GM12891 (cell line): ENCODE measurements at regions not wholly inside any gene's neighbourhood (a gene's known extent, or its start where the extent isn't known, plus 50 kb on each side); places are given as distances from the start of the nearest gene placed in this dataset.

Experiments
- DNase-seq: peaks from one replicate; pipeline ENCODE4 v3.0.0; 2011; ENCODE audit warnings: low spot score; ENCODE audit not compliant: insufficient read length
- FAIRE-seq: peaks from 2 replicates; lab custom pipeline; 2011; peaks lifted over from hg19 to GRCh38; lab: Jason Lieb, UNC
- PAX5 ChIP-seq: IDR thresholded peaks from 2 replicates; pipeline ENCODE4 v1.6.1; 2011; ENCODE audit warnings: low read length, moderate library complexity, mild to moderate bottlenecking; ENCODE audit not compliant: insufficient read depth, severe bottlenecking
- POLR2A ChIP-seq: IDR thresholded peaks from 2 replicates; pipeline ENCODE4 v1.6.1; 2011; ENCODE audit warnings: low read depth, low read length, control low read depth
- POLR2AphosphoS5 ChIP-seq: IDR thresholded peaks from 2 replicates; pipeline ENCODE4 v1.6.1; 2011; ENCODE audit warnings: low read depth, low read length, control low read depth
- POU2F2 ChIP-seq: IDR thresholded peaks from 2 replicates; pipeline ENCODE4 v1.6.1; 2011; ENCODE audit warnings: low read depth, mild to moderate bottlenecking, control low read depth, low read length, moderate library complexity
- SPI1 ChIP-seq: IDR thresholded peaks from 2 replicates; pipeline ENCODE4 v1.6.1; 2011; ENCODE audit warnings: low read depth, low read length, control low read depth
- TAF1 ChIP-seq: IDR thresholded peaks from 2 replicates; pipeline ENCODE4 v1.6.1; 2011; ENCODE audit warnings: low read depth, low read length, control low read depth

- no peak for TF ChIP-seq PAX5
- TF ChIP-seq POLR2A: no peak
- TF ChIP-seq POU2F2: no peak
- no peak for TF ChIP-seq POLR2AphosphoS5
- TF ChIP-seq SPI1: no peak
- TF ChIP-seq TAF1: no peak
- DNase-seq: no peak
- FAIRE-seq: no peak
These were observed 79.2 kb upstream of the CDC42BPA start for GRCh38 chr1:227397354-227397978.

- FAIRE-seq: no peak
- DNase-seq: no peak
- TF ChIP-seq TAF1 (no peak), POU2F2 (no peak), POLR2A (no peak), SPI1 (no peak), POLR2AphosphoS5 (no peak), PAX5 (no peak)
These were observed 78.5 kb upstream of the CDC42BPA start for GRCh38 chr1:227396539-227397353.

DNA sequence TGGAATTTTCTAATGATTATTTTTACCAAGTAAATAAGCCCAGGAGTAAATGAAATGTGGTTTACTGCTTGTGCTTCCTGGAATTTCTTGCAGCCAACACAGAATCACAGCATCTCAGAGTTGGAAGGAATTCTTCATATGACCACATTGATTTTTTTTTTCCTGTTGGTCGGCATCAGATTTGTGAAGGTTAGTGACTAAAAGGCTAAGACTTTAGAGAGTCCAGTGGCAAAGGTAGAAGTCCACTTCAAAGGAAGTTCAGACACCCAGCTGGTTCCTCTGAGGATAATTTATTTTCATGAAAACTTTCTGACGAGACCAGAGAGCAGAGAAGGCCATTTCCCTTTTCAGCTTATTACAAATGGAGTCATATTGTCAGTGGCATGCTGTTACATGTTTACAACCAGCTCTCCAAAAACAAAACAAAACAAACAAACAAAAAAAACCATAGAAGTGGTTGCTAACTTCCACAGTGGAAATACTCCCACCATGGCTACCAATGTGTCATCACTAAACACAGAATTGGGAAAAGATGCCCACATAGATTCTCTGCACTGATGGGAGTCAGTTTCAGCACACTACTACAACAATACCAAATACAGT lies 77.2 kb upstream of the CDC42BPA start:
- TF ChIP-seq POU2F2 (no peak), POLR2A (no peak), PAX5 (no peak)
- no peak for DNase-seq
- no peak for FAIRE-seq

- no peak for FAIRE-seq
- TF ChIP-seq POU2F2 (no peak), SPI1 (no peak), TAF1 (no peak), POLR2AphosphoS5 (no peak)
These were observed 74.9 kb upstream of the CDC42BPA start for GRCh38 chr1:227392984-227393764.

DNA sequence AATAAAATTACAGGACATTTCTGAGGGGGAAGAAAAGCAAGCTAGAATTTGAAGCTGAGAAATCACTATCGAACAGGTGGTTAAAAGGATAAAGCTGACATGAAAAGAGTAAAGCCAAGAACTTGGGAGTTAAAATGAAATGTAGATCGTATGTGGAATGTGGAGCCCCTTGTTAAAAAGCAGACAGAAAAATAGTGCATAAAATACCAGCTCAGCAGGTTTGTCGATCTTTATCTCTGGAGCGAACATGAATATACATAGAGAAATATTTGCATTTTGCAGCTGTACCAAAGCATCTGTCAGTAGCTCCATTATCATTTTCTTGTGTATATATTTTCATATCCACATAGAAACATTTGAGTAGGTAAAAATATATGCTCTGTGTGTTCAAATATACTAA lies 73.6 kb upstream of the CDC42BPA start:
- DNase-seq: no peak
- TF ChIP-seq TAF1 (no peak), POLR2AphosphoS5 (no peak), SPI1 (no peak), POLR2A (no peak), POU2F2 (no peak), PAX5 (no peak)
- FAIRE-seq: no peak

More at GRCh38 chr1:227392984-227393764, 74.9 kb upstream of the CDC42BPA start:
- DNase-seq: no peak

- no peak for TF ChIP-seq POU2F2
- TF ChIP-seq POLR2AphosphoS5: no peak
- no peak for TF ChIP-seq POLR2A
- TF ChIP-seq PAX5: no peak
- no peak for TF ChIP-seq TAF1
- TF ChIP-seq SPI1: no peak
- FAIRE-seq (no peak), DNase-seq (no peak)
These were observed 72.9 kb upstream of the CDC42BPA start for GRCh38 chr1:227391211-227391610.

DNA sequence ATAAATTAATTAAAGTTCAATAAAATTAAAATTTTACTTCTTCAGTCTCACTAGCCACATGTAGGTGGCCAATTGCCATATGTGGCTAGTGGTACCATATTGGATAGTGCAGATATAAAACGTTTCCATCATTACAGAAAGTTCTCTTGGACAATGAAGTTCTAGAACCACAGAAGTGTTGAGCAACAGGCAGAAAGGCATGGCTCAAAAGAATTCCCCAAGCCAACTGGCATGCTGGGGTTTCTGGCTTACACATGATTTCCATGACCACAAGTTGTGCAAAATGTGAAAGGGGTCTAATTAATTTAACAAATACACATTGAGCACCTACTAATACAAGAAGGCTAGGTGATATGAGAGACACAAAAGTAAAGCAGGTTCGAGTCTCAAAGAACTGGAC lies 72.2 kb upstream of the CDC42BPA start:
- FAIRE-seq (no peak), DNase-seq (no peak)
- TF ChIP-seq POLR2AphosphoS5 (no peak), POU2F2 (no peak), POLR2A (no peak), SPI1 (no peak), TAF1 (no peak), PAX5 (no peak)

- TF ChIP-seq PAX5 (no peak), POLR2A (no peak)
- DNase-seq (no peak), FAIRE-seq (no peak)
These were observed 70.2 kb upstream of the CDC42BPA start for GRCh38 chr1:227388214-227389168.
